ENCODE measurements at regions not wholly inside any gene's neighbourhood (a gene's known extent, or its start where the extent isn't known, plus 50 kb on each side); places are given as distances from the start of the nearest gene placed in this dataset.
"Not testable (repeated sequence)": the region's sequence is repeated elsewhere in the genome, so short reads cannot be mapped to it uniquely, and the experiment has no call there.

DNA sequence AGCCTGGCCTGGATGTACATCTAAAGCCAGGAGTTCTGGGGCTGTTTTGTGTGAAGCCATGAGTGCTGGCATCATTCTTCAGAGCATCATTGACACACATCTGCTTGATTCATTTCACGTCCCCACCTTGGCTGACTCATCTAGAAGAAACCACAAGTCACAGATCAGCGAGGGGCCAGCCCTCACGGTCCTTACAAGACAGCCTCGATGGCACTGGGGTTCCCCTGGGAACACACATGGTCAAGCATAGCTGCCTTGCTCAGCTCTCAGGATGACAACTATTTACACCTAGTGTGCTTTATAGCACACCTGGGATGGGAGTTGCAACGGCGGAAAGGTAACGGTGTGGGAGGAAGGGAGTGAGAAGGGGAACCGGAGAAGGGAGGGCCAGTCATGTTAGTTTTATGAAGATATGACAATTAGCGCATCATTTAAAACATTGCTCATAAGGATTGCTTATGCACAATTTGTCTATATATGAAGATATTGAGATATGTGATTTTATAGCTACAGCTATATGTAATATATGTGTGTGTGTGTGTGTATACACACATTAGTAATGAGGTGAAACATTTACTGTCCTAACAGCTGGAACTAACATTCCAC is 227.1 kb downstream of the RPLP1 start:
- Histone ChIP-seq H3K4me3 (ENCODE audit: low read depth in 1 of 2, low read length in 2 of 2) (no peak overlapping the region), H3K9me3 (ENCODE audit: low read length) (no peaks in the 10 kb centered on the region), H3K36me3 (ENCODE audit: insufficient read depth, low read length) (no peaks in the 10 kb centered on the region), H3K4me1 (ENCODE audit: insufficient read depth, low read length) (no peaks in the 10 kb centered on the region), H3K27ac (ENCODE audit: low read depth, low read length) (no peak overlapping the region), H3K27me3 (ENCODE audit: control insufficient read depth in 1 of 2, insufficient read depth in 2 of 2, low read length in 2 of 2) (no peaks in the 10 kb centered on the region), H3K9ac (ENCODE audit: low read length) (no peak overlapping the region)

DNA sequence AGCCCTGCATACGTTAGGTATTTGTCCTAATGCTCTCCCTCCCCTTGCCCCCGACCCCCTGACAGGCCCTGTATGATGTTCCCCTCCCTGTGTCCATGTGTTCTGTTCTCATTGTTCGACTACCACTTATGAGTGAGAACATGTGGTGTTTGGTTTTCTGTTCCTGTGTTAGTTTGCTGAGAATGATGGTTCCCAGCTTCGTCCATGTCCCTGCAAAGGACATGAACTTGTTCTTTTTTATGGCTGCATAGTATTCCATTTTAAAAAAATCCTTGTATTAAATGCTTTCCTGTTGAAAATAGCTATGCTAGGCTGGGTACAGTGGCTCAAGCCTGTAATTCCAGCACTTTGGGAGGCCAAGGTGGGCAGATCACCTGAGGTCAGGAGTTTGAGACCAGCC is 232.2 kb downstream of the RPLP1 start:
- not testable (repeated sequence) for H3K4me1 ChIP-seq (ENCODE audit: insufficient read depth, low read length); H3K27me3 ChIP-seq (ENCODE audit: control insufficient read depth in 1 of 2, insufficient read depth in 2 of 2, low read length in 2 of 2); H3K27ac ChIP-seq (ENCODE audit: low read depth, low read length); H3K4me3 ChIP-seq (ENCODE audit: low read depth in 1 of 2, low read length in 2 of 2); H3K36me3 ChIP-seq (ENCODE audit: insufficient read depth, low read length); H3K9ac ChIP-seq (ENCODE audit: low read length)
- peaks cover 12% of the 10 kb centered on the region for H3K9me3 ChIP-seq (ENCODE audit: low read length)

DNA sequence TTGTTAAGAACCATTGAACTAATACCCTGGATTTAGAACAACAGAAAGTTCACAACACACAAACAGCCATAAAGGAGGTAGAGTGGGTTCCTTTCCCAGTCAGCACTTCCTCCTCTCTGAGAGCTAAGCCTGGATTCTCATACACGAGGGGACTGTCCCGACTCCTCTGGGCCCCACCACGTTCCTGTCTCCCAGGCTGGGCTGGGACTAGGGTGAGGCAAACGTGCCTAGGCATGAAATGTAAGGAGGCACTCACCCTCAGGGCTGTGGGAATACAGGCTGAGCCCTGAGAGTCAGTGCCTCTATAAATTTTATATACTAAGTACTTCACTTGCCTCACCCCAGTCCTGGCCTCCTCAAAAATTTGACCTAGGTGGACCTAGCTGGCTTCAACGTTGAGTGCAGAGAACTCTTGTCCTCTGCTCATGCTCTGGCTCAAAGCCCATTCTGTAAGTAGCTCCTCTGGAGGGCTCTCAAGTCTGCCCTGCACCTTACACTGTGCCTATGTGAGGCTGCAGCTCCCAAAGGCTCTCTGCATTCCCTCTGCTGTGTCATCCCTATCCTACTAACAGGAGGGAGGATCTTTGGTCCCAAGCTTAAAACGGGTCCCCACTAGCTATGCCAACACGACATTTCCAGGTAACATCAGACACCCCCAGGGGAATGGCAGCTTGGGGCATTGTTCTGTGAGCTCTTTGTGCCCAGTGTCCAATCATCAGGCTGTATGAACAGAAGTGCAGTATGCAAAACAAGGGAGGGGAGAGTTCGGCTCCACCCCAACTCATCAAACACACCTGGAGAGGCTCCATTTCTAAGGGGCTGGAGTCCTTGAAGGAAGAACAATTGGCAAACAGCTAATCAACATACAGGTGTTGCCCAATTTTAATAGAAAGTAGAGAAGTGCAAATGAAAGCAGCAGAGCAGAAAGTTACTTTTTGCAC is 233.2 kb downstream of the RPLP1 start:
- Histone ChIP-seq H3K4me3 (ENCODE audit: low read depth in 1 of 2, low read length in 2 of 2) (no peak overlapping the region), H3K36me3 (ENCODE audit: insufficient read depth, low read length) (no peaks in the 10 kb centered on the region), H3K4me1 (ENCODE audit: insufficient read depth, low read length) (no peaks in the 10 kb centered on the region), H3K27ac (ENCODE audit: low read depth, low read length) (no peak overlapping the region), H3K9me3 (ENCODE audit: low read length) (peaks cover 12% of the 10 kb centered on the region), H3K9ac (ENCODE audit: low read length) (no peak overlapping the region), H3K27me3 (ENCODE audit: control insufficient read depth in 1 of 2, insufficient read depth in 2 of 2, low read length in 2 of 2) (no peaks in the 10 kb centered on the region)

DNA sequence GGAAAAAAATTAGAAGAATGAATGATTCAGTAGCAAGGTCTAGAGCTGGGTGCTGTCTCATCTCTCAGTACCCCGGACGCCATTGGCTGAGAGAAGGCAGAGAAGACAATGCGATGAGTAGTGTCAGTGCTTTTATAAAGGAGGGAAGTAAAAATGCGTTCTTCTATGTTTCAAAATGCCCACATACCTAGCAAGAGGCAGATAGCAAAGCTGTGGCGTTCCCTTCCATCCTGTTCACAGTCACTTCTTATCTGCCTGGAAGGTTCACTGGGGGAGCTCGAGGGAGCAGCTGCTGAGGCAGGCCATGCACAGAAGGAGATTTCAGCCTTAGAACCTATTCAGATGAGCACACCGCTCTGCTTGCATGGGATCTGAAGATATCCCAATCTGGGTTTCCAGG is 234.0 kb downstream of the RPLP1 start:
- Histone ChIP-seq H3K27me3 (ENCODE audit: control insufficient read depth in 1 of 2, insufficient read depth in 2 of 2, low read length in 2 of 2) (no peaks in the 10 kb centered on the region), H3K9me3 (ENCODE audit: low read length) (peaks cover 12% of the 10 kb centered on the region), H3K4me3 (ENCODE audit: low read depth in 1 of 2, low read length in 2 of 2) (no peak overlapping the region)

DNA sequence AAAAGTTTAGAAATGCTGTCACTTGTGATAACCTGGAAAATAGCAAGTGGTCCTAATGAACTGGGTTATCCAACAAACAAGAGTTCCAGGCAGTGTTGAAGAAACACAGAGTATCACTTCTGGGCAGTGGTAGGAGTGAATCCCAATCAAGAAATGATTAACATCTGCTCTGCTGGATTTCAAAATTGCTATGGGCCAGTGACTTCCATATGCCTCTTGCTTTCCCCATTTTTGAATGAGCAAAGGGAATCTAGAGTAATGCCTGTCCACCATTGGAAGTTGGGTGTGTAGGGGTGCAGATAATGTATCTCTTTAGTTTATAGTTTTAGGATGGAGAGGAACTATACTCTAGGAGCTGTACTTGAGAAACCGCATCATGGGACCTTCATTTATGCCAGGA is 236.5 kb downstream of the RPLP1 start:
- no peaks in the 10 kb centered on the region for H3K27me3 ChIP-seq (ENCODE audit: control insufficient read depth in 1 of 2, insufficient read depth in 2 of 2, low read length in 2 of 2)
- H3K4me1 ChIP-seq (ENCODE audit: insufficient read depth, low read length): no peaks in the 10 kb centered on the region
- no peak overlapping the region for H3K4me3 ChIP-seq (ENCODE audit: low read depth in 1 of 2, low read length in 2 of 2)
- H3K9ac ChIP-seq (ENCODE audit: low read length): no peak overlapping the region
- no peak overlapping the region for H3K27ac ChIP-seq (ENCODE audit: low read depth, low read length)
- H3K36me3 ChIP-seq (ENCODE audit: insufficient read depth, low read length): no peaks in the 10 kb centered on the region
- peaks cover 12% of the 10 kb centered on the region for H3K9me3 ChIP-seq (ENCODE audit: low read length)

More for the DNA sequence above, 234.0 kb downstream of the RPLP1 start:
- no peaks in the 10 kb centered on the region for H3K4me1 ChIP-seq (ENCODE audit: insufficient read depth, low read length)
- no peaks in the 10 kb centered on the region for H3K36me3 ChIP-seq (ENCODE audit: insufficient read depth, low read length)
- no peak overlapping the region for H3K27ac ChIP-seq (ENCODE audit: low read depth, low read length)
- H3K9ac ChIP-seq (ENCODE audit: low read length): no peak overlapping the region

DNA sequence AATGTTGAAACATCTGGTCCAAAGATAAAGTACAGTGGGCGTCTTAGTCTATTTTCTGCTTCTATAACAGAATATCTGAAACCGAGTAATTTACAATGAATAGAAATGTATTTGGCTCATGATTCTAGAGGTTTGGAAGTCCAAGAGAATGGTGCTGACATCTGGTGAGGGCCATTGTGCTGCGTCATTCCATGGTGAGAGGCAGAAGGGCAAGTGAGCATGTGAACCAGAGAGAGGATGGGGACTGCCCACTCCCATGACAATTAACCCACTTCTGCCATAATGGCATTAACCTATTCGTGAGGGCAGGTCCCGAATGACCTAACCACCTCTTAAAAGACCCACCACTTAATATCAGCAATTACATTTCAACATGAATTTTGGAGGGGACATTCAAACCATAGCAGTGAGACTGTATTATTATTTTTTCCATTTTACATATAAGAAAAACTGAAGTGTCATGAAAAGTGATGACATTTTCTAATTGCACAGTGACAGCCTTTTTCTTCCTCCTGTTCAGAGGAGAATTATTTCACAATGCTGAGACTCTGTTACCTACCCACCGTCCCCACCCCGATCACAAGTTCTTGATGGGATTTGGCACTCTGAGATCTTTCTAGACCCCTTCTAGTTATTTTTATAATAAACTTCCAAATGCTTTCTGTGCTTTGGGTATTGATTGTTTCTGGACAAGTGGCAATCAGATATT is 238.8 kb downstream of the RPLP1 start:
- H3K4me3 ChIP-seq (ENCODE audit: low read depth in 1 of 2, low read length in 2 of 2): no peak overlapping the region
- H3K9ac ChIP-seq (ENCODE audit: low read length): no peak overlapping the region
- H3K9me3 ChIP-seq (ENCODE audit: low read length): peaks cover 12% of the 10 kb centered on the region
- no peaks in the 10 kb centered on the region for H3K27me3 ChIP-seq (ENCODE audit: control insufficient read depth in 1 of 2, insufficient read depth in 2 of 2, low read length in 2 of 2)
- no peaks in the 10 kb centered on the region for H3K36me3 ChIP-seq (ENCODE audit: insufficient read depth, low read length)
- H3K4me1 ChIP-seq (ENCODE audit: insufficient read depth, low read length): no peaks in the 10 kb centered on the region
- H3K27ac ChIP-seq (ENCODE audit: low read depth, low read length): no peak overlapping the region

DNA sequence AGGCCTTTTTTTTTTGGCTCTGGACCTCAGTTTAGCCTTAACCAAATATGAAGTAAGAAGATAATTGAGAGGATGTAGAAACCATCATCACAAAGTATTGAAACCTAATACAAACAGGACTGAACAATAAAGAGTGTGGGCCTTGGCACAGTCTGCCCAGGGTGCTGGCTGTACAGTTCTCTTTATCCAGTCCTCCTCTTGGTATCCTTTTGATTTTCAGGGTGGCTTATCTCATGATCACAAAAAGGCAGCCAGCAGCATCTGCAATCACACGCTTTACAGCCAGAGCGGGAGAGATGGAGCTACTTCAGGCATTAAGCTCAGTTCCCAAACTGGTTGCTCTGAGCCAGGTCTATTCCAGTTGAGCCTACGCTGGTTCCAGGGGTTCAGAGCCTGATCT is 239.7 kb downstream of the RPLP1 start:
- H3K36me3 ChIP-seq (ENCODE audit: insufficient read depth, low read length): no peaks in the 10 kb centered on the region
- no peaks in the 10 kb centered on the region for H3K4me1 ChIP-seq (ENCODE audit: insufficient read depth, low read length)
- no peak overlapping the region for H3K27ac ChIP-seq (ENCODE audit: low read depth, low read length)
- H3K9me3 ChIP-seq (ENCODE audit: low read length): peaks cover 12% of the 10 kb centered on the region
- H3K27me3 ChIP-seq (ENCODE audit: control insufficient read depth in 1 of 2, insufficient read depth in 2 of 2, low read length in 2 of 2): no peaks in the 10 kb centered on the region
- H3K9ac ChIP-seq (ENCODE audit: low read length): no peak overlapping the region
- H3K4me3 ChIP-seq (ENCODE audit: low read depth in 1 of 2, low read length in 2 of 2): no peak overlapping the region

DNA sequence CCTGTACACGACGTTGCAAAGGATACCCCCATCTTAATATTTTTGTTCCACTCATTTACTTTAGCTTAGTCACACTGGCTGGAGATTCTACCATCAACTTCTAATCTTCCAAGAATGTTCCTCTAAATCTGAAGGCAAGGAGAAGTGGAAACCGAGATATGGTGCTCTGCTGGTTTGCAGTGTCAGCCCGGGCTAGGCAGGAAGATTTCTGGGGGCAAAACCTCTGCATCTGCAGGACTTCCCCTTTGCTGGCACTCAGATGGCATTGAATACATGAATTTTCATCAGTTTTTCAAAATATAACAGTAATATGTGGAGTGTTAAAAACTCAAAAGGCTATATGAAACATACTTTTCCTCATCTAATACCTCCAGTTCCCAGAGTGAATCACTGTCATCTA is 240.4 kb downstream of the RPLP1 start:
- Histone ChIP-seq H3K27me3 (ENCODE audit: control insufficient read depth in 1 of 2, insufficient read depth in 2 of 2, low read length in 2 of 2) (no peaks in the 10 kb centered on the region), H3K4me1 (ENCODE audit: insufficient read depth, low read length) (no peaks in the 10 kb centered on the region), H3K9ac (ENCODE audit: low read length) (no peak overlapping the region), H3K27ac (ENCODE audit: low read depth, low read length) (no peak overlapping the region), H3K4me3 (ENCODE audit: low read depth in 1 of 2, low read length in 2 of 2) (no peak overlapping the region), H3K9me3 (ENCODE audit: low read length) (peaks cover 12% of the 10 kb centered on the region), H3K36me3 (ENCODE audit: insufficient read depth, low read length) (no peaks in the 10 kb centered on the region)

DNA sequence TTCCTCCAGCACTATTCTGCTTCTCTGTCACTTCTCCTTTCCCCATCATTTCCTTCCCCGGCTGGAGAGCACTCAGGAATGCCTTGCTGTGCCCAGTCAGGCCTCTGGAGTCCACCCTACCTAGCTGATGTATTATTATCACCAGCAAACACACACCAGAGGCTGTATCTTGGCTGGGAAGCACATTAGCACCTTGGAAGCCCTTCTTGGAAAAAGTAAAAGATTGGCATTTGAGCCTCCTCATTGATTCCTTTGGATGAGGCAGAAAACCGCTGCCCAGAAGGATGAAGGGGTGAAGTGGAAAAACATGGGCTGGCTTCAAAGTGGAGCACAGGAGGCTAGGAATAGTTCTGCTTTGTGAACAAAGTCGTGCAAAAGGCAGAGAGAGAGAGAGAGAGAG is 244.3 kb downstream of the RPLP1 start:
- Histone ChIP-seq H3K9ac (ENCODE audit: low read length) (no peak overlapping the region), H3K4me1 (ENCODE audit: insufficient read depth, low read length) (no peaks in the 10 kb centered on the region), H3K36me3 (ENCODE audit: insufficient read depth, low read length) (no peaks in the 10 kb centered on the region), H3K27ac (ENCODE audit: low read depth, low read length) (no peak overlapping the region), H3K9me3 (ENCODE audit: low read length) (no peaks in the 10 kb centered on the region), H3K4me3 (ENCODE audit: low read depth in 1 of 2, low read length in 2 of 2) (no peak overlapping the region), H3K27me3 (ENCODE audit: control insufficient read depth in 1 of 2, insufficient read depth in 2 of 2, low read length in 2 of 2) (no peaks in the 10 kb centered on the region)

DNA sequence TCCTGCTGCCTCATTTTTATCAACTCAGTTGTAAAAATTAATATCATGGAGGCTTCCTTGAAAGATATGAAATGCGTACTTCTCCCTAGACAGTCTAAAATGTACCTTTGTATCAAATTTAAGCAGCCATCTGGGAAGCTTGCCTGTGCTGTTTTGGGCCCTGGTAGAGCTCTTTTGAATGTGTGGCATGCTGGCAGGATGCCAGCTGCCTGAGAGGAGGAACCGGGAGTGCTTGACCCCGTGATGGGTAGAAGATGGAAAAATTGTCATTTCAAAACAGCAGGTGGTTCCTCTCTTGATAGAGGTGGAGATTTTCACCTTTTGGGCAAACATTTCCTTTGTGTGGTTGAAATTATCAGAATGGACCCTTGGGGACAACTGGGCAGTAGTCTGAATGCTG is 245.3 kb downstream of the RPLP1 start:
- Histone ChIP-seq H3K4me3 (ENCODE audit: low read depth in 1 of 2, low read length in 2 of 2) (no peak overlapping the region), H3K9ac (ENCODE audit: low read length) (no peak overlapping the region), H3K36me3 (ENCODE audit: insufficient read depth, low read length) (no peaks in the 10 kb centered on the region), H3K27me3 (ENCODE audit: control insufficient read depth in 1 of 2, insufficient read depth in 2 of 2, low read length in 2 of 2) (no peaks in the 10 kb centered on the region), H3K27ac (ENCODE audit: low read depth, low read length) (no peak overlapping the region), H3K9me3 (ENCODE audit: low read length) (no peaks in the 10 kb centered on the region), H3K4me1 (ENCODE audit: insufficient read depth, low read length) (peaks cover 4% of the 10 kb centered on the region)

DNA sequence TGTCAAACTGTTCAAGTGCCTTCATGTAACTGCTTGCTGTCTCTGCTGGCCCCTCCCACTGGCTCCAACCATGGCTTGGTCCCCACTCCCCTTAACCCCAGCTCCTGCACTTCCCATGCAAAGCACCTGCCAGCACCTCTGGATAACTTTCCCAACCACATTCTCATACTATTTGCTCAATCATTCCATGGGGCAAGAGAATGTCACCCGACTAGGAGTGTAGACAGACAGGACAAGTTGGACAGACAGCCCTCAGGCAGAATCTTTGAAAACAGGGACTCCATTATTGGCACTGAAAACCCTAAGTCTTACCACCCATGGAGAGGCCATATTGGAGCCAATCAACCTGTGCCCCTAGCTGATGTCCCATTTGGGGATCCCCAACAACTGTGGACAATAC is 246.5 kb downstream of the RPLP1 start:
- no peaks in the 10 kb centered on the region for H3K9me3 ChIP-seq (ENCODE audit: low read length)
- H3K27me3 ChIP-seq (ENCODE audit: control insufficient read depth in 1 of 2, insufficient read depth in 2 of 2, low read length in 2 of 2): no peaks in the 10 kb centered on the region
- H3K36me3 ChIP-seq (ENCODE audit: insufficient read depth, low read length): no peaks in the 10 kb centered on the region
- peaks cover 16% of the 10 kb centered on the region for H3K4me1 ChIP-seq (ENCODE audit: insufficient read depth, low read length)
- H3K4me3 ChIP-seq (ENCODE audit: low read depth in 1 of 2, low read length in 2 of 2): no peak overlapping the region
- no peak overlapping the region for H3K9ac ChIP-seq (ENCODE audit: low read length)
- H3K27ac ChIP-seq (ENCODE audit: low read depth, low read length): no peak overlapping the region

Data from muscle layer of colon (tissue), 2 donors.